Fibroblast of mammary gland (primary cell): ENCODE measurements at regions not wholly inside any gene's neighbourhood (a gene's known extent, or its start where the extent isn't known, plus 50 kb on each side); places are given as distances from the start of the nearest gene placed in this dataset.
"Not testable (repeated sequence)": the region's sequence is repeated elsewhere in the genome, so short reads cannot be mapped to it uniquely, and the experiment has no call there.

Experiments used
- DNase-seq: peaks from one replicate; pipeline ENCODE4 v3.0.0-alpha.2; 2010; ENCODE audit warnings: low read depth
- H3K4me3 ChIP-seq: 2 replicates; pipeline ENCODE4 v1.5.1; 2011; ENCODE audit warnings: low read depth, mild to moderate bottlenecking, low read length, moderate library complexity; ENCODE audit not compliant: control insufficient read depth
- TF ChIP-seq, protein P1 (sequence below): conservative IDR thresholded peaks from 2 replicates; pipeline ENCODE4 v1.5.1; 2011; ENCODE audit warnings: low read depth, low read length, inconsistent platforms; ENCODE audit not compliant: control insufficient read depth, insufficient read depth

- no peak overlapping the region for H3K4me3 ChIP-seq
- DNase-seq, result no peak
- TF ChIP-seq, protein P1, sequence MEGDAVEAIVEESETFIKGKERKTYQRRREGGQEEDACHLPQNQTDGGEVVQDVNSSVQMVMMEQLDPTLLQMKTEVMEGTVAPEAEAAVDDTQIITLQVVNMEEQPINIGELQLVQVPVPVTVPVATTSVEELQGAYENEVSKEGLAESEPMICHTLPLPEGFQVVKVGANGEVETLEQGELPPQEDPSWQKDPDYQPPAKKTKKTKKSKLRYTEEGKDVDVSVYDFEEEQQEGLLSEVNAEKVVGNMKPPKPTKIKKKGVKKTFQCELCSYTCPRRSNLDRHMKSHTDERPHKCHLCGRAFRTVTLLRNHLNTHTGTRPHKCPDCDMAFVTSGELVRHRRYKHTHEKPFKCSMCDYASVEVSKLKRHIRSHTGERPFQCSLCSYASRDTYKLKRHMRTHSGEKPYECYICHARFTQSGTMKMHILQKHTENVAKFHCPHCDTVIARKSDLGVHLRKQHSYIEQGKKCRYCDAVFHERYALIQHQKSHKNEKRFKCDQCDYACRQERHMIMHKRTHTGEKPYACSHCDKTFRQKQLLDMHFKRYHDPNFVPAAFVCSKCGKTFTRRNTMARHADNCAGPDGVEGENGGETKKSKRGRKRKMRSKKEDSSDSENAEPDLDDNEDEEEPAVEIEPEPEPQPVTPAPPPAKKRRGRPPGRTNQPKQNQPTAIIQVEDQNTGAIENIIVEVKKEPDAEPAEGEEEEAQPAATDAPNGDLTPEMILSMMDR, result no peak
These were observed 108.9 kb upstream of the USP25 start for GRCh38 chr21:15620892-15621291.

DNA sequence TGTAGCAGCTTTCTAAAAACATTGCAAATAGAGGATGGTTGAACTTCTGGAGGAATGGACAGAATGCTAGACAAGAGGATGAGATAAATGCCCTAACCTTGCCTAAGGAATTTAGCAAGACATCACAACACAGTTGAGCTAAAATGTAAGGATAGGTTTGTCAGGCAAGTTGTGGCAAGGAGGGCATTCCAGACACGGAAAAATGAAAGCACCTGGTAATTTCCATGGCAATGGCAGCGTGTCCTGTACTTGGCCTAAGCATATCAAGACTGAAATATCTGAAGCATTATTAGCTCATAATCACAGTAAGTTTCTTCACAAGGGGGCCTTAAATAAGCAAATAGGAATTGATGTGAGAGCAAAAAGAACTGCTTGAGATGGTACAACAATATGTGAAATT, 105.1 kb upstream of the USP25 start:
- no peak overlapping the region for H3K4me3 ChIP-seq
- DNase-seq, result no peak
- TF ChIP-seq, protein P1, result no peak

GRCh38 chr21:15625363-15625762, 104.4 kb upstream of the USP25 start:
- TF ChIP-seq, protein P1, result no peak
- no peak for DNase-seq
- H3K4me3 ChIP-seq, result no peak overlapping the region

GRCh38 chr21:15626031-15626430, 103.8 kb upstream of the USP25 start:
- no peak overlapping the region for H3K4me3 ChIP-seq
- no peak for DNase-seq
- TF ChIP-seq, protein P1, result no peak

DNA sequence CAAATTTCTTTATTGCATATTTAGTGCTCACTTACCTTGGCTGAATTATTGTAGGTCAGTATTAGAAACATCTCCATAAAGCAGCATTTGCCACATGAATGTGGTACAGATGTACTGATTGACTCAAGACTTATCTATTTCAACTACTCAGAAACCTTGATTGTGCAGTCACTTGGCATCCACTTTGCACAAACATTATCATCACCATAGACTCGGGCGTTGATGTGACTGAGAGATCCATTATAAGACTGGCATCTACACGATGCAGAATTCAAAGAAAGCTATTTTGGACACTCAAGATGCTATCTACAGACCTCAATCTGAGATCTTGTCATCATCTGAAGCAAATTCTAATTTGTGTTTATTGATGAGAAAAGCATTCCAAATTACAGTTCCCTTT, 102.8 kb upstream of the USP25 start:
- DNase-seq, result no peak
- TF ChIP-seq, protein P1, result no peak
- H3K4me3 ChIP-seq, result no peak overlapping the region

GRCh38 chr21:15627823-15628222, 102.0 kb upstream of the USP25 start:
- H3K4me3 ChIP-seq, result no peak overlapping the region
- DNase-seq, result no peak
- TF ChIP-seq, protein P1, result no peak

- TF ChIP-seq, protein P1, result no peak
- peak; percentile 72 for DNase-seq
- H3K4me3 ChIP-seq, result no peak overlapping the region
These were observed 98.4 kb upstream of the USP25 start for GRCh38 chr21:15631342-15631741.

GRCh38 chr21:15634541-15634940, 95.2 kb upstream of the USP25 start:
- DNase-seq, H3K4me3 ChIP-seq: not testable (repeated sequence)
